NCI-H748 treated with DMSO at 0.1 percent for 48 hours (cell line): ENCODE measurements at regions not wholly inside any gene's neighbourhood (a gene's known extent, or its start where the extent isn't known, plus 50 kb on each side); places are given as distances from the start of the nearest gene placed in this dataset.

Experiments used
- DNase-seq: peaks from one replicate; lab custom pipeline; 2025; lab: John Stamatoyannopoulos, UW

- DNase-seq = no peak
These were observed 311.0 kb downstream of the CENPC start for GRCh38 chr4:67234296-67234695.

DNA sequence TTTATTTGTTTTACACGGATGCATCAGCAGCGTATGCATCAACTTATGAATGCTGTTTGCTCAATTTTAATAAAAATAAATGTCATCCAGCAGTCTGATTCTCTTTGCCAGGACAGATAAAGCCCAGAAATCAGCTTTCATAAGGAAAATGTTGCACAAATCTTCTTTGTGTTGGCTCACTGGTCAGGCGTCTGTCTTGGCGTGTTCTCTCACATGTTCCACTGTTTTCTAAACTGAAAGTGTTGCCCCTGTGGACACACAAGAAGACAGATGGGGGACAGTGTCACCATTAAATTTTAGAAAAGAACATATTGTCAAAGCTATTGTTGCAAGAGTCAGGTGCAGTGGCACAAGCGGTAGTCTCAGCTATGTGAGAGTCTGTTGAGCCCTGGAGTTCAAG, 316.2 kb downstream of the CENPC start:
- no peak for DNase-seq

DNA sequence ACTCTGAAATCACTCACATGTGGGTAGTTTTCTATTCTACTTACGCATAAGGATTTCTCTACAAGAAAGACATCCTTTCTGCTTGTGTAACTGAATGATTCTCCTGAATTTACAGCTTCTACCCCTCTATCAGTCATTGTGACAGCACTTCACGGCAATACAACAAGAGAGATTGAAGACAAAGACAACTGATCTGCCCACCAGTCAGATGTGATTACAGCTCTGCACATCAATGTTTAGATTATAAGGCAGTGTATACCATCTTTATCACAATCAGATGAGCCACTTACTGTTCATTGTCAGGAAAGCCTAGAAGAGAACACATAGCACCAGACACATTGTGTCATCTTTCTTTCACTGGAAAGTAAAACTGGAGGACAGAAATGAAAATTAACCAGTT, 324.4 kb downstream of the CENPC start:
- DNase-seq = no peak

DNA sequence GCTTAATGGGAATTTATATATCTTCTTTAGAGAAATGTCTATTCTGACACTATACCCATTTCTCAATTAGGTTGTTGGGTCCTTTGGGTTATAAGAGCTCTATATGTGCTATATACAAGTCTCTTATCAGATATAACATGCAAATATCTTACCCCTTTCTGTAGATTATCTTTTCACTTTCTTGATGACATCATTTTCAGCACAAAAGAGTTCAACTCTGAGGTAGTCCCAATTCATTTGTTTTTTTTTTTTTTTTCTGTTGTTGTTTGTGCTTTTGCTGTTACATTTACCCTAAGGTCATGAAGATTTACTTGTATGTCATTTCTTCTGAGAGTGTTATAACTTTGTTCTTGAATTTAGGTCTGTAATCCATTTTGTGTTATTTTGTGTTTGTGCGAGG, 326.4 kb downstream of the CENPC start:
- no peak for DNase-seq

GRCh38 chr4:67207941-67208441, 337.3 kb downstream of the CENPC start:
- no peak for DNase-seq

GRCh38 chr4:67204441-67204840, 340.9 kb downstream of the CENPC start:
- no peak for DNase-seq

- no peak for DNase-seq
These were observed 344.0 kb downstream of the CENPC start for GRCh38 chr4:67201334-67201733.

DNA sequence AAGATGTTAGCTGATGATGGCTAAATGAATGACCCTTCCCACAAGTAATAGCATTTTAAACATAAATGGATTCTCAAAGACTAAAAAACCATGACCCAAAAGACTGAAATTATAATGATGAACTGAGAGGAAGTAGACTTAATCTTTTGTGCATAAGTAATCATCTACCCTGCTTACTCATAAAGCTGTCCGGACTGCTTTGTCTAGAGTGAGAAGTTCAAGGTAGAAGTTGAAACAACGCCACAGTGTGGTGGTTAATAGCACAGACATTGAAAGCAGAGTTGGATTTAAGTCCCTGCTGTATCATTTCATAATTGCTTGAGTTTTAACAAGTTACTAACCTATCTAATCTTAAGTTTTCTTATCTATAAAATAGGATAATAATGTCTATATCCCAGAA, 346.6 kb downstream of the CENPC start:
- DNase-seq = no peak

DNA sequence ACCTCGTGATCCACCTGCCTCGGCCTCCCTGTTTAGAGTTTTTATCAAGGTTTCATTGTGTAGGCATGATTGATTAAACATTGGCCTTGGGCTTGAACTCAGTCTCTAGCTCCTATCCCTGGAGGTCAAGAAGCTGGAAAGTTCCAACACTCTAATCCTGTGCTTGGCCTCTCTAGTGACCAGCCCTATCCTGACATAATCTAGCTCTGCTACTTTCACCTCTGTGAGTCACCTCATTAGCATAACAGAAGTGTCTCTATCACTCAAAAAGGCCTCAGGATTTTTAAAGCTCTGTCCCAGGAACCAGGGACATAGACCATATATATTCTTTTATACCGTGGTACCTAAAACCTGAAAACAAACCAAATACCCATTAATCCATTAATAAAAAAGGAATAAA, 377.5 kb downstream of the CENPC start:
- DNase-seq = no peak

- no peak for DNase-seq
These were observed 382.6 kb downstream of the CENPC start for GRCh38 chr4:67162690-67163089.

GRCh38 chr4:67161311-67161710, 384.0 kb downstream of the CENPC start:
- DNase-seq = no peak

DNA sequence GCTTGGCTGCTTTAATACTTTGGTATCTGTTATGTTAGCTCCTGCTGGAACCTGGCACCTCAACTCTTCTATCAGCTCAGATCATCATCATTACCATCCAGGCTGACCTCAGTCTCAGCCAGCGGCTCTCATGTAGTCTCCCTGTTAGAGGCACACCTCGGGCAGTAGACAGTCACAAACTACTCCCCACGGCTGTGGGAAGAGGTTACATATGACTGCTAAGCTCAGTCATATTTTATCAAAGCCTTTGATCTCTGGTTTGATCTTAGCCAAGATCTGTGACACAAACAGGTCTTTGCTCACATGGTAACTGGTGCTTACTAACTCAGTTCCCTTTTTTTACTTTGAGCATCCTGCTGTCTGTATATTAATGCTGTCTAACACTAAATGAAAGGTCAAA, 384.9 kb downstream of the CENPC start:
- DNase-seq = no peak

GRCh38 chr4:67158666-67159065, 386.6 kb downstream of the CENPC start:
- no peak for DNase-seq

GRCh38 chr4:67152976-67153375, 392.3 kb downstream of the CENPC start:
- no peak for DNase-seq

GRCh38 chr4:67151376-67152343, 393.6 kb downstream of the CENPC start:
- no peak for DNase-seq

DNA sequence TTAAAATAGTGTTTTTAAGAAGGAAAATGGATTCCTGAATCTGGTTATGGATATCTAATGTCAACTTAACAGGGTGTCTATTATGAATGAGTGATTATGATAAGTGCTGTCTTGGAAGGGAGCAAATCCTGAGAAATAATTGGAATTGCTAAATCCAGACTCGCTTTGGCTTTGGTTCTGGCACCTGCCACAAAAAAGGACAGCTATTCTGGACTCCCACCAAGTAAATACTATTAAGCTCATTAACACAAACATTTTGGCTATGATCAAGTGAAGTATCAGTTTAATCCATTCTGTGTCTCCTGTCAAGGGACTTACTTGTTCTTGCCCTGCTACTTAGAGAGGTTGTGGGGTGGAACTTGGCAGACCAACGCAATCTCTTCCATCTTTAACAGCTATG, 403.7 kb downstream of the CENPC start:
- DNase-seq = no peak

DNA sequence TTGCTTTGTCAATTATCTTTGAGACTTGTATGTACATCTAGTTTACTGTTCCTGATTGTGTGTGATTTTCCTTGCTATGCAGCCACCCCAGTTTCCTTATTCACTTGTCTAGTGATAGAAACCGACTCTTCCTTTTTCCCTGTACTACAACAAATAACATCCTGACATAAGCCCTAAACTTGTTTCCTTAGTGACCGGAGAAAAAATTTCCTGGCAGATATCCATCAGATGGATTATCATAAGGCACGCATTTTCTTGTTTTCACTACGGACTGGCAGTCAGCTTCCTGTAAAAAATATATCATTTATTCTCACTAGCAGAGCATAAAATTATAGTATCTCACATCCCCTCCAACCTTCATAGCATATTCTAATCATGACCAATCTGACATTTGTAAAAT, 410.7 kb downstream of the CENPC start:
- DNase-seq = no peak

- no peak for DNase-seq
These were observed 412.1 kb downstream of the CENPC start for GRCh38 chr4:67133162-67133561.

DNA sequence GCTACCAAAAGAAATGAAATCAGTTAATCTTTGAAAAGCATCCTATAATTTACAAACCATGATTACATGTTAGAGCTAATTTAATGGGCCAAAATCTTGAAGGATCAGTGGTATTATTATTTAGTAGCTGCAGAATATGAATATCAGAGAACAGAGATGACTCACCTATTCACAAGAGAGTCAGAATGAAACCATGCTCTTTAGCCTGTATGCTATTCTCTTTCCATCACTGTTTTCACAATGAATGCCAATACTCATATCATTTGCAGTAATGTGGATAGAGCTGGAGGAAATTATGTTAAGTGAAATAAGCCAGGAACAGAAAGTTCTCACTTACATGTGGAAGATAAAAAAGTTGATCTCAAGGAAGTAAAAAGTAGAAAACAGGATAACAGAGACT, 414.1 kb downstream of the CENPC start:
- no peak for DNase-seq

- no peak for DNase-seq
These were observed 414.9 kb downstream of the CENPC start for GRCh38 chr4:67130411-67130810.

GRCh38 chr4:67126570-67126969, 418.7 kb downstream of the CENPC start:
- no peak for DNase-seq

DNA sequence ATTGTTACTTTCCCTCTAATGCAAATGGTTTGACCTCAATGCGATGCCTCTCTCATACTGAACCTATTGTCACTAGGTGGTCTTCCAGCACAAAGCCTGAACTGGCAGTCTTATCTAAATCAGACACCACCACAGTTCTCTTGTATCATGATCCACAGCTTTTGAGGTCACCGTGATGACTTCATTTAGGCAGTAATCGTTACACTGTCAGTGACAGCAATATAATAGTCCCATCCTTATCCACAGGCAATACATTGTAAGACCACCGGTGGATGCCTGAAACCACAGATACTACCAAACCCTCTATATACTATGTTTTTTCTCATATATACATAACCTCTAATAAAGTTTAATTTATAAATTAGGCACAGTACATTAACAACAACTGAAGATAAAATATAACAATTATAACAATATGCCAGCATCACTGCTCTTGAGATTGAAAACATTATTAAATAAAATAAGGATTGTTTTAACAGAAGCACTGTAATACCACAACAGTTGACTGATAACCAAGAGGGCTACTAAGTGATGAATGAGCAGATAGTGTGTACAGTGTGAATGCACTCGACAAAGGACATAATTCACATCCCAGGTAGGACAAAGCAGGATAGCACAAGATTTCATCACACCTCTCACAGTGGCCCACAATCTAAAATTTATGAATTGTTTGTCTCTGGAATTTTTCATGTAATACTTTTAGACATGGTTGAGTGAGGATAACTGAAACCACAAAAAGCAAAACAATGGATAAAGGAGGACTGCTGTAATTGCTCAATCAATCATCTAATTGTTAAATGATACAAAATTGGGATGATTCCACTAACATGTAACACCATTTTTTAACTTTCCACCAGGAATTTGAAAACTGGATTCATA, 419.4 kb downstream of the CENPC start:
- no peak for DNase-seq

GRCh38 chr4:67124716-67125115, 420.6 kb downstream of the CENPC start:
- no peak for DNase-seq
